Heart right ventricle (tissue), 16 donors: ENCODE measurements at regions not wholly inside any gene's neighbourhood (a gene's known extent, or its start where the extent isn't known, plus 50 kb on each side); places are given as distances from the start of the nearest gene placed in this dataset.
A peak's percentile ranks its signal among the peaks of the same experiment; 100 is the strongest.

ENCODE experiments used
- ATAC-seq, 8 donors: fragments of 200-7000 bp; cut with Tn5 transposase; one replicate each; pipeline ENCODE4 v1.9.1; 2020; ENCODE audit warnings: mild to moderate bottlenecking in 8 of 8, moderate library complexity in 8 of 8, moderate number of reproducible peaks in 1 of 8
- DNase-seq, 2 donors: peaks; one replicate each; pipeline ENCODE4 v3.0.0-alpha.2; 2020
- H3K27ac ChIP-seq, 10 donors: fragments of 200-600 bp; sonication (generic) in 2 of 10; one replicate each; pipeline versions ENCODE4 v1.5.0 to v1.8.0; 2020 to 2022; ENCODE audit warnings: mild to moderate bottlenecking in 3 of 10
- H3K27me3 ChIP-seq, 7 donors: fragments of 200-600 bp; one replicate each; pipeline ENCODE4 v1.8.0; 2021 to 2022; ENCODE audit warnings: mild to moderate bottlenecking in 2 of 7
- H3K36me3 ChIP-seq, 9 donors: fragments of 200-600 bp; sonication (generic) in 1 of 9; one replicate each; pipeline versions ENCODE4 v1.5.0 to v1.8.0; 2020 to 2022; ENCODE audit warnings: mild to moderate bottlenecking in 2 of 9
- H3K4me1 ChIP-seq, 9 donors: fragments of 200-600 bp; sonication (generic) in 1 of 9; one replicate each; pipeline versions ENCODE4 v1.5.0 to v1.8.0; 2020 to 2022; ENCODE audit warnings: mild to moderate bottlenecking in 4 of 9
- H3K4me3 ChIP-seq, 10 donors: fragments of 200-600 bp; sonication (generic) in 2 of 10; one replicate each; pipeline versions ENCODE4 v1.5.0 to v1.8.0; 2020 to 2022; ENCODE audit warnings: mild to moderate bottlenecking in 7 of 10, moderate library complexity in 2 of 10
- H3K9me3 ChIP-seq, 11 donors: fragments of 200-600 bp in 10 of 11; sonication (generic) in 2 of 11; one replicate each; pipeline versions ENCODE4 v1.5.0 to v1.8.0; 2013 to 2022; ENCODE audit warnings: mild to moderate bottlenecking in 2 of 11, control low read depth in 1 of 11, moderate library complexity in 1 of 11
- CTCF ChIP-seq, 9 donors: fragments of 200-600 bp; sonication (generic) in 2 of 9; IDR thresholded peaks; one replicate each; pipeline versions ENCODE4 v1.5.0 to v1.8.0; 2021 to 2022; ENCODE audit warnings: antibody characterized with exemption in 9 of 9, mild to moderate bottlenecking in 5 of 9, moderate library complexity in 1 of 9
- WGBS, 2 donors: extraction: QIAGEN DNeasy Blood & Tissue Kit; methylation state at CpG; one replicate each; pipeline ENCODE4 v1.1.7; 2013; ENCODE audit warnings: inconsistent platforms in 1 of 2; 5-methylcytosine and 5-hydroxymethylcytosine counted together
- intact Hi-C, 10 donors: fragments of 100-400 bp; cut with DNase I; formaldehyde crosslinking; loops; one replicate each; pipeline versions ENCODE4 v1.11.1 to v1.14.2; 2022
- donor health status: Arrhythmogenic right ventricular cardiomyopathy.
- donor health status: ischemic (EF 13 %, LVEDD 7.1; RV severe dilation, severe dysfunction).
- donor health status: healthy with polysubstance abuse.
- donor health status: DM: no; HTN: yes; CAD: no.
- donor health status: DM: no; HTN: no; CAD: no.
- donor health status: ischemic (EF 25% LVEDD 6.9; RV normal size, moderate dysfunction).
- donor health status: ischemic (EF 25% LVEDD 5.7; RV mildly dilated, moderate dysfunction).
- donor health status: healthy.
- donor health status: DM: yes; HTN: yes; CAD: no.
- donor health status: Ischemic cardiomyopathy.
- donor health status: ischemic (EF 35%, LVEDD 5.7; RV mildly dilated, moderate dysfunction).
- donor health status: nonischemic (EF 11% LVEDD 7.7; RV severe dilation, severe dysfunction).
- donor health status: DM: yes; HTN: yes; CAD: no.
- donor health status: PGD.
- donor health status: ischemic (EF 29% LVEDD 5.4; RV normal size, mild dysfunction).
- donor health status: nonischemic (EF 23%, LVEDD 6.1; RV moderate dilation, normal function).

GRCh38 chr4:173917255-173917960 is 366.1 kb downstream of the FBXO8 start:
- TF ChIP-seq CTCF (IDR thresholded peaks at IDR 0.05) = no peak
- Histone ChIP-seq H3K9me3 (no peaks in the 10 kb centered on the region), H3K27me3 (no peaks in the 10 kb centered on the region), H3K27ac (peak overlapping the region in 5 of 10 donors; percentile 11 to 45 (median 30)), H3K4me3 (peak overlapping the region in 1 of 10 donors; percentile 13), H3K4me1 (peaks cover 0 to 8% (median 0%) of the 10 kb centered on the region in 9 donors), H3K36me3 (no peaks in the 10 kb centered on the region)
- intact Hi-C loops = no loop called here
- 16 to 26% methylated on average over 8 of the region's 8 CpGs for WGBS, 2 donors
- ATAC-seq (peak in 7 of 8 donors; percentile 33 to 83 (median 59)), DNase-seq (no peak)

DNA sequence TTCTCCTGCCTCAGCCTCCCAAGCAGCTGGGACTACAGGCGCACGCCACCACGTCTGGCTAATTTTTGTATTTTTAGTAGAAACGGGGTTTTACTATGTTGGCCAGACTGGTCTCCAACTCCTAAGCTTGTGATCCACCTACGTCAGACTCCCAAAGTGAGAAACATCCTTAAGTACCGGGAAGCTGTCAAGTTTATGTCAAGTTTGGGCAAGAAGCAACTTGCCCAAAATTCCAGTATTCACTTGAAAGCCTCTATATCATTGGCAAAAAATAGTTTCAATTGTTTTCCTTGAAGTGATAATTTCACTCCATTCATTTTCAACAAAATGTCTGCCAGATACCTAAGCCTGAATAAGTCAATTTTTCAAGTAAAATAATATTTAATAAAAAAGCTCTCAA is 370.0 kb downstream of the FBXO8 start:
- no peak for ATAC-seq
- no peaks in the 10 kb centered on the region for H3K36me3 ChIP-seq
- no peaks in the 10 kb centered on the region for H3K9me3 ChIP-seq
- intact Hi-C loops = no loop called here
- no peaks in the 10 kb centered on the region for H3K27me3 ChIP-seq
- H3K4me3 ChIP-seq = no peak overlapping the region
- no peak for DNase-seq
- no peak for TF ChIP-seq CTCF (IDR thresholded peaks at IDR 0.05)
- WGBS, 2 donors = 88 to 91% methylated on average over 6 of the region's 6 CpGs
- no peak overlapping the region for H3K27ac ChIP-seq
- H3K4me1 ChIP-seq = peaks cover 0 to 15% (median 0%) of the 10 kb centered on the region in 9 donors

- ATAC-seq = no peak
- H3K27me3 ChIP-seq = no peaks in the 10 kb centered on the region
- WGBS, 2 donors = 67 to 79% methylated on average over 1 of the region's 1 CpG
- no peaks in the 10 kb centered on the region for H3K9me3 ChIP-seq
- intact Hi-C loops = no loop called here
- TF ChIP-seq CTCF (IDR thresholded peaks at IDR 0.05) = no peak
- DNase-seq = no peak
- H3K4me1 ChIP-seq = peaks cover 0 to 18% (median 0%) of the 10 kb centered on the region in 9 donors
- H3K36me3 ChIP-seq = no peaks in the 10 kb centered on the region
- H3K27ac ChIP-seq = no peak overlapping the region
- no peak overlapping the region for H3K4me3 ChIP-seq
These were observed 371.1 kb downstream of the FBXO8 start for GRCh38 chr4:173912384-173912783.

DNA sequence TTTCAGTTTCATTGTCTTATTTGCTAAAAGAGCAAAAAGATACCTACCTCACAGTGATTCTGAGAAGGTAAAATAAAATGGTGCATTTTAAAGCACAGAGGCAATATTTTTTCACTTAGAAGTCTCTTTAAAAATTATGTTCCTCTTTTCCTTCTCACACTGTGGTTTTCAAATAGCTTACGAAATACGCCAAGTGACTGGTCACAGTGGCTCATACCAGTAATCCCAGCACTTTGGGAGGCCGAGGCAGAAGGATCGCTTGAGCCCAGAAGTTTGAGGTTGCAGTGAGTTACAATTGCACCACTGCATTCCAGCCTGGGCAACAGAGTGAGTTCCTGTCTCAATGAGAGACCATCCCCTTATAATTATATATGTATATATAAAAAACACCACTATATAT is 372.6 kb downstream of the FBXO8 start:
- WGBS, 2 donors = 86 to 94% methylated on average over 4 of the region's 4 CpGs
- no peak for ATAC-seq
- peaks cover 0 to 18% (median 0%) of the 10 kb centered on the region in 9 donors for H3K4me1 ChIP-seq
- no peaks in the 10 kb centered on the region for H3K9me3 ChIP-seq
- no peak overlapping the region for H3K27ac ChIP-seq
- no peak overlapping the region for H3K4me3 ChIP-seq
- no peak for TF ChIP-seq CTCF (IDR thresholded peaks at IDR 0.05)
- intact Hi-C loops = no loop called here
- H3K36me3 ChIP-seq = no peaks in the 10 kb centered on the region
- no peak for DNase-seq
- no peaks in the 10 kb centered on the region for H3K27me3 ChIP-seq
